HL-60 (cell line): ENCODE measurements at regions not wholly inside any gene's neighbourhood (a gene's known extent, or its start where the extent isn't known, plus 50 kb on each side); places are given as distances from the start of the nearest gene placed in this dataset.

Experiments
- CTCF ChIP-seq: IDR thresholded peaks from one replicate; pipeline ENCODE4 v1.5.1; 2011; ENCODE audit warnings: low read length, control low read depth, inconsistent platforms; ENCODE audit not compliant: insufficient read depth
- GABPA ChIP-seq: IDR thresholded peaks from 2 replicates; pipeline ENCODE4 v1.6.1; 2012; ENCODE audit warnings: low read depth
- POLR2AphosphoS5 ChIP-seq: IDR thresholded peaks from 2 replicates; pipeline ENCODE4 v1.6.1; 2012; ENCODE audit warnings: low read depth
- REST ChIP-seq: IDR thresholded peaks from 2 replicates; pipeline ENCODE4 v1.6.1; 2012; ENCODE audit warnings: low read depth; ENCODE audit not compliant: insufficient replicate concordance
- SPI1 ChIP-seq: IDR thresholded peaks from 2 replicates; pipeline ENCODE4 v1.6.1; 2012; ENCODE audit warnings: low read depth, mild to moderate bottlenecking, borderline replicate concordance

- TF ChIP-seq CTCF (no peak), POLR2AphosphoS5 (no peak), GABPA (no peak), REST (no peak), SPI1 (no peak)
These were observed 256.8 kb downstream of the TRIML1 start for GRCh38 chr4:188396037-188396436.
